Pancreas (tissue), 10 donors: ENCODE measurements at regions not wholly inside any gene's neighbourhood (a gene's known extent, or its start where the extent isn't known, plus 50 kb on each side); places are given as distances from the start of the nearest gene placed in this dataset.

ENCODE experiments used
- ATAC-seq, 4 donors: fragments of 200-7000 bp; cut with Tn5 transposase; one replicate each; pipeline versions ENCODE4 v1.8.0 to v1.9.1; 2020; ENCODE audit warnings: mild to moderate bottlenecking in 4 of 4, moderate library complexity in 4 of 4
- DNase-seq, 6 donors: peaks; one replicate each; pipeline ENCODE4 v3.0.0-alpha.2; 2020
- FAIRE-seq: peaks from 2 replicates; lab custom pipeline; 2012; peaks lifted over from hg19 to GRCh38; lab: Jason Lieb, UNC
- H3K27ac ChIP-seq, 4 donors: fragments of 200-600 bp; sonication (generic); 1 replicate in 3 of 4; 2 replicates in 1 of 4; pipeline versions ENCODE4 v1.5.0 to v1.8.0; 2020
- H3K27me3 ChIP-seq, 4 donors: fragments of 200-600 bp; one replicate each; pipeline ENCODE4 v1.8.0; 2021
- H3K36me3 ChIP-seq, 3 donors: fragments of 200-600 bp; sonication (generic) in 1 of 3; one replicate each; pipeline versions ENCODE4 v1.5.0 to v1.8.0; 2020 to 2021
- H3K4me1 ChIP-seq, 3 donors: fragments of 200-600 bp; one replicate each; pipeline ENCODE4 v1.8.0; 2021
- H3K4me3 ChIP-seq, 4 donors: fragments of 200-600 bp; sonication (generic) in 2 of 4; one replicate each; pipeline versions ENCODE4 v1.5.0 to v1.8.0; 2020 to 2021
- H3K9me3 ChIP-seq, 4 donors: fragments of 200-600 bp; one replicate each; pipeline ENCODE4 v1.8.0; 2021
- CTCF ChIP-seq, 4 donors: fragments of 200-600 bp; sonication (generic) in 3 of 4; IDR thresholded peaks; one replicate each; pipeline versions ENCODE4 v1.5.0 to v1.8.0; 2021; ENCODE audit warnings: antibody characterized with exemption in 4 of 4
- WGBS, 2 donors: extraction: QIAGEN DNeasy Blood & Tissue Kit; methylation state at CpG; one replicate each; pipeline ENCODE4 v1.1.7; 2013; 5-methylcytosine and 5-hydroxymethylcytosine counted together
- intact Hi-C, 3 donors: fragments of 100-400 bp; cut with DNase I; formaldehyde crosslinking; loops; one replicate each; pipeline versions ENCODE4 v1.11.1 to v1.14.2; 2022
- donor health status: healthy with polysubstance abuse.
- donor health status: DM: no; HTN: no; CAD: no; lungs with moderate emphysema.
- donor health status: DM: no; HTN: no; CAD: no.
- donor health status: control.
- donor health status: control.
- donor health status: Bipolar disorder and iron deficiency.
- donor health status: DM: yes; HTN: yes; CAD: no.
- donor health status: DM: no; HTN: no; CAD: no.
- donor health status: DM: no; HTN: no; CAD: no.
- donor health status: DM: yes; HTN: yes; CAD: no.

- no peak for TF ChIP-seq CTCF (IDR thresholded peaks at IDR 0.05)
- intact Hi-C loops = no loop called here
- H3K9me3 ChIP-seq = no peaks in the 10 kb centered on the region
- no peaks in the 10 kb centered on the region for H3K27me3 ChIP-seq
- no peaks in the 10 kb centered on the region for H3K36me3 ChIP-seq
- no peaks in the 10 kb centered on the region for H3K4me1 ChIP-seq
- H3K27ac ChIP-seq = no peak overlapping the region
- no peak for ATAC-seq
- no peak for DNase-seq
- FAIRE-seq = no peak
- H3K4me3 ChIP-seq = no peak overlapping the region
- 67 to 82% methylated on average over 1 of the region's 1 CpG for WGBS, 2 donors
These were observed 72.9 kb upstream of the CD44 start for GRCh38 chr11:35066030-35066429.

DNA sequence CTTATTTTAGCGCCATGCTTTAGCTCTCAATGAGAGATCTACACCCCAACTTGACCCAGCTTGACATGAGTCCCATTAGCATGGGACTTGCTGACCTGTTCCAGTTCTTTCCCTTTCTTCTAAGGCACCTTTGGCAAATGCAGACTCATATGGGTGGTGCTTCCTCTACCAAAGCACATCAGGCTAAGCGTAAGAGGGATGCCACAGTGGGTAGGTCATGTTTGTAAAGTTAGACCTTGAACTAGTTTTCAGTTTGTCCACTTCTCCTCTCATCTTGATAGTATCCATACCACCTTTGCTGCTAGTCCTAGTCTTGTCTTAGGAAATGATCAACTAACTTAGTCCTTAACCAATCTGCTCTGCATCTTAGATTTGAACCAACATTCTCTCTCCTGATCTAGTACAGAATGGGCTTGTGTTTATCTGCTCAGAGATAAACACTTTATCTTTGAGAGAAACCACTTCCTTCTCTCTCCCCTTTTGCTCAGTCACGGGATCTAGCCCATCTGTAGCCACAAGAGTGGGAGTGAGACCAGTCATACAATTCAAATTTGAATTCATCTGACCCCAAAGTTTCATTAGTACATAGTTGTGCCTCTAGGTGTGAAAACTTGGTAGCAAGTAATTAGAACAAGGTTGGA is 72.1 kb upstream of the CD44 start:
- Histone ChIP-seq H3K4me1 (no peaks in the 10 kb centered on the region), H3K27me3 (no peaks in the 10 kb centered on the region), H3K27ac (no peak overlapping the region), H3K36me3 (no peaks in the 10 kb centered on the region), H3K4me3 (no peak overlapping the region), H3K9me3 (no peaks in the 10 kb centered on the region)
- intact Hi-C loops = no loop called here
- DNase-seq = no peak
- FAIRE-seq = no peak
- no peak for TF ChIP-seq CTCF (IDR thresholded peaks at IDR 0.05)
- no peak for ATAC-seq
- 85 to 86% methylated on average over 3 of the region's 3 CpGs for WGBS, 2 donors

GRCh38 chr11:35071722-35072121 is 67.2 kb upstream of the CD44 start:
- FAIRE-seq (no peak), ATAC-seq (no peak), DNase-seq (no peak)
- H3K4me3 ChIP-seq = no peak overlapping the region
- no peak for TF ChIP-seq CTCF (IDR thresholded peaks at IDR 0.05)
- no peaks in the 10 kb centered on the region for H3K9me3 ChIP-seq
- H3K4me1 ChIP-seq = no peaks in the 10 kb centered on the region
- no peaks in the 10 kb centered on the region for H3K27me3 ChIP-seq
- 84 to 86% methylated on average over 1 of the region's 1 CpG for WGBS, 2 donors
- no peaks in the 10 kb centered on the region for H3K36me3 ChIP-seq
- no peak overlapping the region for H3K27ac ChIP-seq
- intact Hi-C loops = no loop called here

DNA sequence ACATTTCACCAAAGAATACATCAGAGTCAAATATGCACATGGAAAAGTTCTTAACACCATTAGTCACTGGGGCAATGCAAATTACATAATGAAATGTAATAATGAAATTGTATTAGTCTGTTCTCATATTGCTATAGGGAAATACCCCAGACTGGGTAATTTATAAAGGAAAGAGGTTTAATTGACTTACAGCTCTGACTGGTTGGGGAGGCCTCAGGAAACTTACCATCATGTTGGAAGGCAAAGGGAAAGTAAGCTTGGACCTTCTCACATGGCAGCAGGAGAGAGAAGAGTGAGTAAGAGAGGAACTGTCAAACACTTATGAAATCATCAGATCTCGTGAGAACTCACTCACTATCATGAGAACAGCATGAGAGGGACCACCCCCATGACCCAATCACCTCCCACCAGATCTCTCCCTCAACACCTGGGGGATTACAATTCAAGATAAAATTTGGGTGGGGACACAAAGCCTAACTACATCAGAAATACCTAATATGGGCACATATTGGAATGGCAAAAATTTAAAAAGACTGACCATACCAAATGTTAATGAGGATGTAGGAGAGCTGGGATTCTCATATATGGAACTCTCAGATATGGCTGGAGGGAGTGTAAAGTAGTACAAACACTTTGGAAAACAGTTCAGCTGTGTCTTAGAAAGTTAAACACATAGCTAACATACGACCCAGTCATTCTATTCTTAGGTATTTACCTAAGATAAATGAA is 65.1 kb upstream of the CD44 start:
- WGBS, 2 donors = 70 to 72% methylated on average over 2 of the region's 2 CpGs
- no peak for FAIRE-seq
- ATAC-seq = no peak

More for the DNA sequence above, 65.1 kb upstream of the CD44 start:
- Histone ChIP-seq H3K4me1 (peaks cover 0 to 7% (median 0%) of the 10 kb centered on the region in 3 donors), H3K4me3 (no peak overlapping the region), H3K27ac (no peak overlapping the region), H3K9me3 (no peaks in the 10 kb centered on the region), H3K27me3 (no peaks in the 10 kb centered on the region), H3K36me3 (no peaks in the 10 kb centered on the region)
- intact Hi-C loops = no loop called here
- TF ChIP-seq CTCF (IDR thresholded peaks at IDR 0.05) = no peak
- no peak for DNase-seq
